SH-SY5Y (cell line): ENCODE measurements at regions not wholly inside any gene's neighbourhood (a gene's known extent, or its start where the extent isn't known, plus 50 kb on each side); places are given as distances from the start of the nearest gene placed in this dataset.

Source experiments
- GATA2 ChIP-seq: IDR thresholded peaks from 2 replicates; pipeline ENCODE4 v1.6.1; 2011; ENCODE audit warnings: mild to moderate bottlenecking, low read depth, low read length
- GATA3 ChIP-seq: IDR thresholded peaks from 2 replicates; pipeline ENCODE4 v1.6.1; 2011; ENCODE audit warnings: low read depth, mild to moderate bottlenecking, low read length, moderate library complexity

- TF ChIP-seq GATA2 = no peak
- TF ChIP-seq GATA3 = no peak
Measured at GRCh38 chr12:116418551-116418950, 140.6 kb upstream of the MAP1LC3B2 start.
